Naive thymus-derived CD4-positive, alpha-beta T cell (primary cell): ENCODE measurements at regions not wholly inside any gene's neighbourhood (a gene's known extent, or its start where the extent isn't known, plus 50 kb on each side); places are given as distances from the start of the nearest gene placed in this dataset.

Source experiments
- ATAC-seq: fragments of 150-1000 bp; cut with Tn5 transposase; 2 replicates; pipeline ENCODE4 v1.10.0; 2021; ENCODE audit warnings: mild to moderate bottlenecking, moderate library complexity
- CTCF ChIA-PET: fragments of 350-600 bp; sonication (Branson Sonifier 250); formaldehyde crosslinking; loops from one replicate; lab custom pipeline; 2021; ENCODE audit warnings: antibody characterized with exemption; lab: Charles Lee
- POLR2A ChIA-PET: fragments of 350-600 bp; sonication (Branson Sonifier 250); formaldehyde crosslinking; loops from one replicate; lab custom pipeline; 2021; ENCODE audit warnings: antibody characterized with exemption, inconsistent platforms; lab: Charles Lee
- DNase-seq, 9 donors: peaks; one replicate each; pipeline versions ENCODE4 v3.0.0 to v3.0.0-alpha.2; 2020 to 2022; ENCODE audit warnings: mixed read lengths in 1 of 9
- H3K27ac ChIP-seq: one replicate; pipeline ENCODE4 v1.7.0; 2013; ENCODE audit warnings: mild to moderate bottlenecking, low read depth, low read length, moderate library complexity
- H3K27me3 ChIP-seq, 2 donors: one replicate each; pipeline ENCODE4 v1.7.0; 2013; ENCODE audit warnings: low read length in 2 of 2, mild to moderate bottlenecking in 2 of 2, moderate library complexity in 2 of 2; ENCODE audit not compliant: control insufficient read depth in 2 of 2, insufficient read depth in 2 of 2
- H3K36me3 ChIP-seq, 3 experiments: 1 replicate in 2 of 3; 2 replicates in 1 of 3; pipeline ENCODE4 v1.7.0; 2013; ENCODE audit warnings: low read length in 3 of 3, mild to moderate bottlenecking in 3 of 3, moderate library complexity in 1 of 3; ENCODE audit not compliant: insufficient read depth in 3 of 3, control insufficient read depth in 2 of 3
- H3K4me1 ChIP-seq, 2 donors: one replicate each; pipeline ENCODE4 v1.7.0; 2013; ENCODE audit warnings: low read length in 2 of 2, mild to moderate bottlenecking in 2 of 2, moderate library complexity in 1 of 2; ENCODE audit not compliant: control insufficient read depth in 2 of 2, insufficient read depth in 2 of 2
- H3K4me3 ChIP-seq: 2 replicates; pipeline ENCODE4 v1.7.0; 2013; ENCODE audit warnings: mild to moderate bottlenecking, low read length
- H3K9me3 ChIP-seq, 3 experiments: 1 replicate in 2 of 3; 2 replicates in 1 of 3; pipeline ENCODE4 v1.7.0; 2013; ENCODE audit warnings: low read length in 3 of 3; ENCODE audit not compliant: control insufficient read depth in 2 of 3
- H3K27ac Mint-ChIP-seq, 9 donors: one replicate each; pipeline ENCODE4 v1.8.0; 2020 to 2022; ENCODE audit warnings: mixed read lengths in 9 of 9, mild to moderate bottlenecking in 8 of 9, moderate library complexity in 5 of 9, inconsistent platforms in 2 of 9
- H3K27me3 Mint-ChIP-seq, 5 donors: one replicate each; pipeline ENCODE4 v1.8.0; 2021 to 2022; ENCODE audit warnings: mixed read lengths in 5 of 5, mild to moderate bottlenecking in 1 of 5
- H3K36me3 Mint-ChIP-seq, 5 donors: one replicate each; pipeline ENCODE4 v1.8.0; 2020 to 2022; ENCODE audit warnings: mixed read lengths in 5 of 5, mild to moderate bottlenecking in 3 of 5, inconsistent platforms in 1 of 5
- H3K4me1 Mint-ChIP-seq, 7 donors: one replicate each; pipeline ENCODE4 v1.8.0; 2020 to 2022; ENCODE audit warnings: mixed read lengths in 7 of 7, mild to moderate bottlenecking in 3 of 7, inconsistent platforms in 1 of 7
- H3K4me3 Mint-ChIP-seq, 10 donors: one replicate each; pipeline ENCODE4 v1.8.0; 2020 to 2022; ENCODE audit warnings: mild to moderate bottlenecking in 10 of 10, mixed read lengths in 10 of 10, moderate library complexity in 6 of 10, inconsistent platforms in 2 of 10
- H3K9me3 Mint-ChIP-seq, 11 donors: one replicate each; pipeline ENCODE4 v1.8.0; 2020 to 2022; ENCODE audit warnings: mixed read lengths in 11 of 11, mild to moderate bottlenecking in 4 of 11, inconsistent platforms in 1 of 11, moderate library complexity in 1 of 11
- intact Hi-C, 2 donors: fragments of 100-400 bp; cut with micrococcal nuclease; formaldehyde crosslinking; loops; one replicate each; pipeline ENCODE4 v1.15.1; 2023

DNA sequence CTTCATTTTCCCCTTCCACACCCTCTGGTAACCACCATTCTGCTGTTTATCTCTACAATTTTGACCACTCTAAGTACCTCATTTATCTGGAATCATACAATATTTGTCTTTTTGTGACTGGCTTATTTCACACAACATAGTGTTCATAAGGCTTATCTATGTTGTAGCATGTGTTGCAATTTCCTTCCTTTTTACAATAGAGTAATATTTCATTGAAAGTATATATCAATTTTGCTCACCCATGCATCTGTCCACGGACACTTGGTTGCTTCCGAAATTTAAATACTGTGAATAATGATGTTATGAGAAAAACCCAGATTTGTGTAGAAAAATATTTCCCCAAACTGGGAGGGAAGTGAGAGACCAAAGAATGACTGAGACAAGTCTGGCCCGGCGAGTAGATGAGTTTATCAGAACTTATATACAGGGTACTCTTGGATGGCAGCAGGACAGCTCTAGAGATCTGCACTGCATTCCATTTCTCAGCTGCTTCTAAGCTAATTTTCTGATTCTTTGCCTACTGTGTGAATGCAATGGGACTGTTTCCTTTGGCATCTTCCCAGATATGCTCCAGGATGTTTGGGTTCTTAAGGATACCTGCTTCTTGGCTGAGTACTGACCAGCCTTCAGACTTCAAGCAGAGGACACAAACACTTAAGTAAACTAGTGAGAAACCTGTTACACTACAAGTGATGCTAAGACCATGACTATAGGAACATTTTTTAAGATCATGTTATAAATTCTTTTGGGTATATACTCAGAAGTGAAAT lies 834.0 kb upstream of the PCDH9 start:
- Histone ChIP-seq H3K27me3 (no peaks in the 10 kb centered on the region), H3K27ac (no peak overlapping the region), H3K9me3 (peaks cover 0 to 3% (median 0%) of the 10 kb centered on the region in 3 experiments), H3K4me3 (no peak overlapping the region), H3K4me1 (no peaks in the 10 kb centered on the region), H3K36me3 (no peaks in the 10 kb centered on the region)
- peaks cover 0 to 17% (median 3%) of the 10 kb centered on the region in 11 donors for H3K9me3 Mint-ChIP-seq
- DNase-seq (no peak), ATAC-seq (no peak)
- H3K36me3 Mint-ChIP-seq, result no peaks in the 10 kb centered on the region
- intact Hi-C loops, result no loop called here
- ChIA-PET POLR2A (no interaction called here), CTCF (interaction anchor here (0.7 kb wide), 1 partner anchor 407 kb away, joined by 3 read pairs; no protein-coding TSS in a partner anchor)
- H3K4me3 Mint-ChIP-seq, result no peak overlapping the region
- H3K4me1 Mint-ChIP-seq, result no peaks in the 10 kb centered on the region
- no peak overlapping the region for H3K27ac Mint-ChIP-seq
- no peaks in the 10 kb centered on the region for H3K27me3 Mint-ChIP-seq

DNA sequence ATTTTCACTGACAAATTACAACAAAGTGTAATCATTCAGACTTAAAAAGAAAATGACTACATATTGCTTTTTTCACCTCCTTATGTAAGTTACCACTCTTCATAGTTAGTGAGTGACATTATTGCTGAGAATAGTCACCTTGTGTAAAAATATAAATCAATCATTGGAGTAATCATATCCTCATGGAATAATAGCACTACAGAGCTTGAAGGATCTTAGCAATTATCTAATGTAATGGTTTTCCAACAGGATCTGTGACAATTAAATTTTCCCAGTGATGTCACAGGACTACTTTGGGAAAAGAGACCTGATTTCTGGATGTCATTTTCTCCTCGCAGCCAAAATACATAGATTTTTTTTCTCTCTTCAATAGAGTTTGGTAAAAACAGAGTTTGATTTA lies 833.0 kb upstream of the PCDH9 start:
- CTCF ChIA-PET, result no interaction called here
- Histone ChIP-seq H3K36me3 (no peaks in the 10 kb centered on the region), H3K27me3 (no peaks in the 10 kb centered on the region), H3K4me3 (no peak overlapping the region), H3K4me1 (no peaks in the 10 kb centered on the region), H3K27ac (no peak overlapping the region), H3K9me3 (no peaks in the 10 kb centered on the region)
- no peaks in the 10 kb centered on the region for H3K27me3 Mint-ChIP-seq
- no peak overlapping the region for H3K4me3 Mint-ChIP-seq
- POLR2A ChIA-PET, result no interaction called here
- no peak for DNase-seq
- peaks cover 0 to 12% (median 2%) of the 10 kb centered on the region in 11 donors for H3K9me3 Mint-ChIP-seq
- intact Hi-C loops, result no loop called here
- no peaks in the 10 kb centered on the region for H3K4me1 Mint-ChIP-seq
- no peaks in the 10 kb centered on the region for H3K36me3 Mint-ChIP-seq
- no peak overlapping the region for H3K27ac Mint-ChIP-seq
- no peak for ATAC-seq

DNA sequence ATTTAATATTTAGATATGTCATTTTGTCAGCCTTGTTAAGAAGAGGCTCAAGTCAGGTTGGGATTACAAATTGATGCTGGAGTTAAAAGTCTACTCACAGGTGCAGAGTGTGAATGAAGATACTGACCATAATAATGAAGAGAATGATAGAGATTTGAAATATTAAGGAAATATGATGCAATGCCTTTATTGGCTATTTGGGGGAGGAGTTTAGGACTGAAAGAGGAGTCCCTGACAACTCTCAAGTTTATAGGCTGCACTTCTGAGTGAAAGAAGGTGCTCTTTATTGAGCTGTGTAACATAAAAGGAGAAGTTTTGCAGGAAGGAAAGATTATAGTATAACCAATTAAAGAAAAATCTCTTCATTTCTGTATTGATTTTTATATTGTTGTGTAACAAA lies 827.7 kb upstream of the PCDH9 start:
- H3K36me3 Mint-ChIP-seq, result no peaks in the 10 kb centered on the region
- ATAC-seq (no peak), DNase-seq (no peak)
- no peaks in the 10 kb centered on the region for H3K27me3 Mint-ChIP-seq
- H3K9me3 Mint-ChIP-seq, result peaks cover 0 to 27% (median 7%) of the 10 kb centered on the region in 11 donors
- intact Hi-C loops, result no loop called here
- H3K9me3 ChIP-seq, result no peaks in the 10 kb centered on the region
- H3K27me3 ChIP-seq, result no peaks in the 10 kb centered on the region
- H3K27ac ChIP-seq, result no peak overlapping the region
- ChIA-PET CTCF (no interaction called here), POLR2A (no interaction called here)
- no peaks in the 10 kb centered on the region for H3K4me1 ChIP-seq
- no peaks in the 10 kb centered on the region for H3K36me3 ChIP-seq
- H3K4me1 Mint-ChIP-seq, result no peaks in the 10 kb centered on the region
- H3K4me3 ChIP-seq, result no peak overlapping the region
- H3K27ac Mint-ChIP-seq, result no peak overlapping the region
- no peak overlapping the region for H3K4me3 Mint-ChIP-seq

DNA sequence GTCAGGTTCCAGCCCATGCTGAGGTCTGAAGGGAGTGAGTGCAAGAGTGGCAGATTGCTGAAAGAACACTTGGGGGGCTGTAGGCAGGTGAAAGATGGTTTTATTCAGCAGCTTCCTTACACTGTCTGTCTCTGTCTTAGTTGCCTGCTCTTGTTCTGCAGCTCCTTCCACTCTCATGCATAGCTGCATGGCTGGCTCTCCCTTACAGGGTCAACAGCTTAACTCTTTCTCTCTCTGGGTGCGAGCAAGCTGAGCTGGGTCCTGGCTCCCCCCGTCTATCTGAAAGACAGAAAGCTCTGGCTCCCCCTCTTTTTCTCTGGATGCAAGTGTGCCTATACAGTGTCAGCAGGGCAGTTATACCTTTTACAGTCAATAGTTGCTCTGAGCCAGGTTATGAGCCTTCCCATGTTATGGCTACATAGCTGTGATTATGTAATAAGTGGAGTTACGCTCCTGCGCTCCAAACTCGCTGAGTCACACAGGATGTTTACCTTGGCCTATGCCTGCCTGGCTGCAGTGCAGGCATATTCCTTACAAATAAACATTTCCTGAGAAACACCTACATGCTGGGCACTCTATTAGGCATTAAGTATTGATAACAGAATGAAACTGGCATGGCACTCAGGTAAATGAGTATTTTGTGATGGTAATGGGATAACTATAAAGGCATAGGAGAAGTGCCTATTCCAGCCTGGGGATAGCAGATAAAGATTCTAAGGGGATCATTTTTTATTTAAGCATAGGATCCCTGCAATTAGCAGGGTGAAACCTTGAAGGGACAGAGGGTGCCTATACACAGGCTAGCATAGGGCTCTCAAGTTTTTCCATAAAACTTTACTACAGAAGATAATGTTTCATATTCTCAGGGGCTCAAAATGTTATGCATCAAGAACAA lies 826.9 kb upstream of the PCDH9 start:
- no peaks in the 10 kb centered on the region for H3K9me3 ChIP-seq
- H3K4me3 ChIP-seq, result no peak overlapping the region
- POLR2A ChIA-PET, result interaction anchor here (0.5 kb wide), 1 partner anchor 11 kb away, joined by 3 read pairs; no protein-coding TSS in a partner anchor
- H3K36me3 ChIP-seq, result no peaks in the 10 kb centered on the region
- ATAC-seq, result no peak
- CTCF ChIA-PET, result no interaction called here
- H3K27ac ChIP-seq, result no peak overlapping the region
- no peaks in the 10 kb centered on the region for H3K27me3 Mint-ChIP-seq
- H3K4me3 Mint-ChIP-seq, result no peak overlapping the region
- H3K27ac Mint-ChIP-seq, result no peak overlapping the region
- H3K4me1 ChIP-seq, result no peaks in the 10 kb centered on the region
- no peak for DNase-seq
- intact Hi-C loops, result no loop called here
- H3K4me1 Mint-ChIP-seq, result no peaks in the 10 kb centered on the region
- peaks cover 0 to 27% (median 7%) of the 10 kb centered on the region in 11 donors for H3K9me3 Mint-ChIP-seq
- no peaks in the 10 kb centered on the region for H3K27me3 ChIP-seq
- no peaks in the 10 kb centered on the region for H3K36me3 Mint-ChIP-seq

DNA sequence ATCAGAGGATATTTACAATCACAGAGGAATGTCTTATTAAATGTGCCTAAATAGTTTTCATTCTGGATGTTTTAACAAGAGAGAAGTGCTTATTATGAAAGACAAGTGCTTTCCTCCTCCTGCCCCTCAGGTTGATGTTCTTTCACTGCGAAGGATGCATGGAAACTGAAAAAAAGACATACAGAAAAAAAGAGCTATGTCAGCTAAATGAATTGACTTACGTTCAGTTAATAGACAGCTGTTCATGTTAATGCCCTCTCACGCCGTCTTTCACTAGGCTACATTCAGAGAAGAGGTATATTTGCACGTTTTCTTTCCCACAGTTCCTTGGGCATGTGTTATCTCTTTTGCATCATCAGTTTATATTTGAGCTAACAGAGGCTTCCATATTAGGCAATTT lies 821.8 kb upstream of the PCDH9 start:
- no peak for ATAC-seq
- H3K27ac Mint-ChIP-seq, result no peak overlapping the region
- DNase-seq, result no peak
- no peaks in the 10 kb centered on the region for H3K4me1 Mint-ChIP-seq
- Histone ChIP-seq H3K4me1 (no peaks in the 10 kb centered on the region), H3K27ac (no peak overlapping the region), H3K27me3 (no peaks in the 10 kb centered on the region), H3K9me3 (no peaks in the 10 kb centered on the region), H3K4me3 (no peak overlapping the region), H3K36me3 (no peaks in the 10 kb centered on the region)
- no peaks in the 10 kb centered on the region for H3K36me3 Mint-ChIP-seq
- intact Hi-C loops, result no loop called here
- no peak overlapping the region for H3K4me3 Mint-ChIP-seq
- ChIA-PET POLR2A (no interaction called here), CTCF (no interaction called here)
- H3K27me3 Mint-ChIP-seq, result no peaks in the 10 kb centered on the region
- peaks cover 0 to 18% (median 4%) of the 10 kb centered on the region in 11 donors for H3K9me3 Mint-ChIP-seq

DNA sequence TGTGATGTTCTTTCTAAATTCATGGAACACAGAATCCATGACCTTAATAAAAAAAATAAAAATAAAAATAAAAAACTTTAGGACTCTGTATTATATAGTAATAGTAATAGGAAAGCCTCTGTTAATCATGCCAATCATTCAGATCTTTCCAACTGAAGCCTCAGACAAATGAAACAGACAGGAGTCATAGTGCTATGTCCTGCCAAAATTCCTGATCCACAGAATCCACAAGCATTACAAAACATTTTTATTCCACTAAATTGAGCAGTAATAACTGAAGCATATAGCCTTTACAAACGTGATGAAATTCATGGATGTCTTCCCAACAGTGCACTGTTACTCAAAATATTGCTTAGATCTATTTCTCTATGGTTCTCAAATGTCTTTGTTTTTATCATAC lies 820.6 kb upstream of the PCDH9 start:
- Histone ChIP-seq H3K9me3 (no peaks in the 10 kb centered on the region), H3K4me1 (no peaks in the 10 kb centered on the region), H3K27ac (no peak overlapping the region), H3K36me3 (no peaks in the 10 kb centered on the region), H3K27me3 (no peaks in the 10 kb centered on the region), H3K4me3 (no peak overlapping the region)
- no peak overlapping the region for H3K4me3 Mint-ChIP-seq
- peaks cover 0 to 10% (median 3%) of the 10 kb centered on the region in 11 donors for H3K9me3 Mint-ChIP-seq
- no peaks in the 10 kb centered on the region for H3K36me3 Mint-ChIP-seq
- no peak overlapping the region for H3K27ac Mint-ChIP-seq
- ChIA-PET CTCF (no interaction called here), POLR2A (no interaction called here)
- DNase-seq (no peak), ATAC-seq (no peak)
- no peaks in the 10 kb centered on the region for H3K27me3 Mint-ChIP-seq
- intact Hi-C loops, result no loop called here
- H3K4me1 Mint-ChIP-seq, result no peaks in the 10 kb centered on the region
